ENCODE measurements at regions not wholly inside any gene's neighbourhood (a gene's known extent, or its start where the extent isn't known, plus 50 kb on each side); places are given as distances from the start of the nearest gene placed in this dataset.

DNA sequence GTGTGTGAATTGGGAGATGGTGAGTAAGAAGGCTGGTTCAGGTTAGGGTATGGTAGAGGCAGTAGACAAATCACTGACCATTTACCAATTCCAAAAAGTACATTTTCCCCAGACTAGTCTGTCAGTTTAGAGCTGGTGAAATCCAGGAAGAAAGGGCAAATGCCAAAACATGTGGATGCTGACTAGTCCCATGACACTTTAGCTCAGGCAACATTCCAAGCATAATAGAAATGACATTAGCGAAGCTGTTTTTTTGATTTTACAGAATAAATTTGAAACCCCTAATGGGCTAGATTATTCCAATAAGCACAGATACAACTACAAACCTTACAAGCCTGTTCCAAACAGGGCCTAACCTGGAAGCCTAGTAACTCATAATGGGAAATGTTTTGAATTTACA lies 884.2 kb downstream of the FLRT2 start:
- Histone ChIP-seq H3K4me1 (ENCODE audit: insufficient read depth, low read length, poor library complexity, severe bottlenecking) (peaks cover under 1% of the 10 kb centered on the region), H3K4me3 (ENCODE audit: low read depth, low read length, poor library complexity, severe bottlenecking) (no peak overlapping the region), H3K27ac (ENCODE audit: low read depth, low read length, poor library complexity, severe bottlenecking) (no peak overlapping the region), H3K9me3 (ENCODE audit: low read depth, low read length, poor library complexity, severe bottlenecking) (peaks cover 4% of the 10 kb centered on the region), H3K27me3 (replicated peaks; ENCODE audit: insufficient read depth, low read depth, low read length, poor library complexity) (no peaks in the 10 kb centered on the region), H3K36me3 (ENCODE audit: insufficient read depth, low read length, poor library complexity, severe bottlenecking) (no peaks in the 10 kb centered on the region)
- ChIA-PET CTCF (no interaction called here), POLR2A (ENCODE audit: low non-redundant PET) (no interaction called here)
- TF ChIP-seq EZH2 (IDR thresholded peaks at IDR 0.05; ENCODE audit: borderline replicate concordance, low read depth, low read length, poor library complexity, severe bottlenecking) = no peak
- TF ChIP-seq, protein P1, sequence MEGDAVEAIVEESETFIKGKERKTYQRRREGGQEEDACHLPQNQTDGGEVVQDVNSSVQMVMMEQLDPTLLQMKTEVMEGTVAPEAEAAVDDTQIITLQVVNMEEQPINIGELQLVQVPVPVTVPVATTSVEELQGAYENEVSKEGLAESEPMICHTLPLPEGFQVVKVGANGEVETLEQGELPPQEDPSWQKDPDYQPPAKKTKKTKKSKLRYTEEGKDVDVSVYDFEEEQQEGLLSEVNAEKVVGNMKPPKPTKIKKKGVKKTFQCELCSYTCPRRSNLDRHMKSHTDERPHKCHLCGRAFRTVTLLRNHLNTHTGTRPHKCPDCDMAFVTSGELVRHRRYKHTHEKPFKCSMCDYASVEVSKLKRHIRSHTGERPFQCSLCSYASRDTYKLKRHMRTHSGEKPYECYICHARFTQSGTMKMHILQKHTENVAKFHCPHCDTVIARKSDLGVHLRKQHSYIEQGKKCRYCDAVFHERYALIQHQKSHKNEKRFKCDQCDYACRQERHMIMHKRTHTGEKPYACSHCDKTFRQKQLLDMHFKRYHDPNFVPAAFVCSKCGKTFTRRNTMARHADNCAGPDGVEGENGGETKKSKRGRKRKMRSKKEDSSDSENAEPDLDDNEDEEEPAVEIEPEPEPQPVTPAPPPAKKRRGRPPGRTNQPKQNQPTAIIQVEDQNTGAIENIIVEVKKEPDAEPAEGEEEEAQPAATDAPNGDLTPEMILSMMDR (conservative IDR thresholded peaks at IDR 0.05; ENCODE audit: low read depth, low read length) = no peak
- DNase-seq (ENCODE audit: low spot score) = no peak
- no TSS peak for BruUV-seq (replicated peaks)
- intact Hi-C loops (cut with micrococcal nuclease; ENCODE audit: unreplicated experiment) = no loop called here

DNA sequence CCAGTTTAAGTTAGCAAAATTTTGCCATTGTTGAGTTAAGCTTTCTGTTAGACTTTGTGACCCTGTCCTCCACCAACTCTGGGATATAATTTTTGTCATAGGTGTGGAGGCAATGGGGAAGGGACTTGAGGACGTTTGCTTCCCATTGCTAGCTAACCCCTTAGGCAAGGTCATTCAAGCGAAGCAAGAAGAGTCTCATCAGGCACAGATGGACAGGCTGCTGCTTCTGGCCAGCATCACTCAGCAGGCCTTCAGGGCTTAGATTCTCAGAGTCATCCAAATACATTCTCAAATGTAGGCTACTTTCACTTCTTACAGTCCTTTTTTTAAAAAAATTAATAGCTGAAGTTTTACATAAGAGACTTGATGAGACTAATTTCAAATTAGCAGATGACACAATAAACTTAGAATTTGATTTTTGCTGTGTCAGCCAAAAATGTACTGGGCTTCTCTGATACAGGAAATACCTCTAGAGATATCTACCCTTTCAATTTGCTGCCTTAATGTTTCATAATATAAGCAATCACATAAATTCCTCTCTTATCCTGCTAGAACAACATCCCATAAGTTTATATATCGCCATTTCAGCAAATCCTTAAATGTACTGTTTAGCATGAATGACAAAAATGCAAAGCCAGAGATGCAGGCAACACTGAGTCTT lies 875.2 kb downstream of the FLRT2 start:
- H3K9me3 ChIP-seq (ENCODE audit: low read depth, low read length, poor library complexity, severe bottlenecking) = no peaks in the 10 kb centered on the region
- POLR2A ChIA-PET (ENCODE audit: low non-redundant PET) = no interaction called here

DNA sequence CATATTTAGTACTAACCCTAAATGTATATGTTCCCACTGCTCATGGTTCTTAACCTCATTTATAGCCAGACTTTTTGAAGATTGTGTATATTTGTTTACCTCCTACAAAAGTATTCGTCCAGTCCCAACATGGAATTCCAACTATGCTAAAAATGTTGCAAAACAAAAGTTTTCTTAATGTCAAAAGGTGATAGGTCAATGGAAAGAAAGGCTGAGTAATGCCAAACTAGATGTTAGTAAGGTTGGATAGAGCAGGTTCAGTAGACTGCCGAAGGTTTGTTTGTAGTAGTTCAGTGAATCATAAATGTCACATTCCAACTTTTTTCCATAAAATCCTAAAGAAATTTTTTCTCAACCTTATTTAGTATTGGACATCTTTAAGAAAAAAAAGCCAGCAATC lies 874.5 kb downstream of the FLRT2 start:
- POLR2A ChIA-PET (ENCODE audit: low non-redundant PET) = no interaction called here
- Histone ChIP-seq H3K36me3 (ENCODE audit: insufficient read depth, low read length, poor library complexity, severe bottlenecking) (no peaks in the 10 kb centered on the region), H3K4me3 (ENCODE audit: low read depth, low read length, poor library complexity, severe bottlenecking) (no peak overlapping the region), H3K4me1 (ENCODE audit: insufficient read depth, low read length, poor library complexity, severe bottlenecking) (peaks cover 12% of the 10 kb centered on the region), H3K27me3 (replicated peaks; ENCODE audit: insufficient read depth, low read depth, low read length, poor library complexity) (no peaks in the 10 kb centered on the region), H3K9me3 (ENCODE audit: low read depth, low read length, poor library complexity, severe bottlenecking) (no peaks in the 10 kb centered on the region), H3K27ac (ENCODE audit: low read depth, low read length, poor library complexity, severe bottlenecking) (no peak overlapping the region)
- BruUV-seq (replicated peaks) = no TSS peak
- intact Hi-C loops (cut with micrococcal nuclease; ENCODE audit: unreplicated experiment) = no loop called here
- CTCF ChIA-PET = no interaction called here
- no peak for TF ChIP-seq EZH2 (IDR thresholded peaks at IDR 0.05; ENCODE audit: borderline replicate concordance, low read depth, low read length, poor library complexity, severe bottlenecking)
- TF ChIP-seq, protein P1 (conservative IDR thresholded peaks at IDR 0.05; ENCODE audit: low read depth, low read length) = no peak
- no peak for DNase-seq (ENCODE audit: low spot score)

More for the DNA sequence above, 875.2 kb downstream of the FLRT2 start:
- TF ChIP-seq, protein P1 (conservative IDR thresholded peaks at IDR 0.05; ENCODE audit: low read depth, low read length) = no peak
- no peak for TF ChIP-seq EZH2 (IDR thresholded peaks at IDR 0.05; ENCODE audit: borderline replicate concordance, low read depth, low read length, poor library complexity, severe bottlenecking)
- BruUV-seq (replicated peaks) = no TSS peak
- peaks cover 12% of the 10 kb centered on the region for H3K4me1 ChIP-seq (ENCODE audit: insufficient read depth, low read length, poor library complexity, severe bottlenecking)
- intact Hi-C loops (cut with micrococcal nuclease; ENCODE audit: unreplicated experiment) = no loop called here
- DNase-seq (ENCODE audit: low spot score) = peak; percentile 28
- no peaks in the 10 kb centered on the region for H3K36me3 ChIP-seq (ENCODE audit: insufficient read depth, low read length, poor library complexity, severe bottlenecking)
- CTCF ChIA-PET = interaction anchor here (0.6 kb wide), 1 partner anchor 845 kb away, joined by 5 read pairs; no protein-coding TSS in a partner anchor
- H3K4me3 ChIP-seq (ENCODE audit: low read depth, low read length, poor library complexity, severe bottlenecking) = no peak overlapping the region
- no peaks in the 10 kb centered on the region for H3K27me3 ChIP-seq (replicated peaks; ENCODE audit: insufficient read depth, low read depth, low read length, poor library complexity)
- no peak overlapping the region for H3K27ac ChIP-seq (ENCODE audit: low read depth, low read length, poor library complexity, severe bottlenecking)
